ENCODE measurements at regions not wholly inside any gene's neighbourhood (a gene's known extent, or its start where the extent isn't known, plus 50 kb on each side); places are given as distances from the start of the nearest gene placed in this dataset.

DNA sequence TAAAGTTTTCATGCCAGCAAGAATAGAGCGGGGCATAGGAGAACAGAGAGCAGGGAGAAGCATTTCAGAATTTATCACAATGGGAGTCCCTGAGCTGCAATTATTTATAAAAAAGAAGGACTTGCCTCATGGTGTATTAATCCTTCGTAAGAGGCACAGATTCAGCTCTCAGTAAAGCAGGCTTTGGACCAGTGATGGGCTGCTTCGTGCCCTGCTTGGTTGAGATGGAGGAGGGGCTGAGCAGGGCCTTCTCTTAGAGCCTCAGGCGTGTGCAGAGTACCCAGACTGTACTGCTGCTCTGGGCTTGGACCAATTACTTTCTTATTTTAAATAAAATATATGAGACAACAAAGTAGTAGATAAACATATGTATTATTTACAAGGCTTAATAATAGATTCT is 265.7 kb upstream of the SLC10A2 start:
- ATAC-seq (replicated peaks in 1 of 4): no peak
- H3K36me3 Mint-ChIP-seq: no peaks in the 10 kb centered on the region
- POLR2A ChIA-PET: no interaction called here
- CTCF ChIA-PET: no interaction called here
- H3K9me3 ChIP-seq: no peaks in the 10 kb centered on the region
- H3K36me3 ChIP-seq (ENCODE audit: control insufficient read depth in 2 of 2, extremely low read depth in 1 of 2, insufficient read depth in 1 of 2, low read length in 1 of 2): no peaks in the 10 kb centered on the region
- no peak for DNase-seq
- no peak overlapping the region for H3K27ac ChIP-seq (ENCODE audit: low read length)
- peaks cover 0 to 8% (median 0%) of the 10 kb centered on the region in 3 donors for H3K9me3 Mint-ChIP-seq
- WGBS (ENCODE audit: insufficient coverage): 45% methylated on average over 2 of the region's 4 CpGs
- no peaks in the 10 kb centered on the region for H3K4me1 Mint-ChIP-seq
- H3K27me3 Mint-ChIP-seq: no peaks in the 10 kb centered on the region
- H3K27me3 ChIP-seq (replicated peaks in 1 of 2; ENCODE audit: control insufficient read depth in 2 of 2, extremely low read depth in 1 of 2, insufficient read depth in 2 of 2, low read length in 1 of 2): no peaks in the 10 kb centered on the region
- no peak overlapping the region for H3K4me3 ChIP-seq (ENCODE audit: control insufficient read depth in 1 of 2, extremely low read depth in 1 of 2, low read length in 1 of 2)
- H3K4me3 Mint-ChIP-seq: no peak overlapping the region
- no peak overlapping the region for H3K27ac Mint-ChIP-seq
- no peaks in the 10 kb centered on the region for H3K4me1 ChIP-seq (ENCODE audit: control insufficient read depth in 1 of 2, extremely low read depth in 1 of 2, insufficient read depth in 2 of 2, low read length in 2 of 2)

GRCh38 chr13:103328899-103329298 is 262.7 kb upstream of the SLC10A2 start:
- Histone ChIP-seq H3K4me3 (ENCODE audit: control insufficient read depth in 1 of 2, extremely low read depth in 1 of 2, low read length in 1 of 2) (no peak overlapping the region), H3K27me3 (replicated peaks in 1 of 2; ENCODE audit: control insufficient read depth in 2 of 2, extremely low read depth in 1 of 2, insufficient read depth in 2 of 2, low read length in 1 of 2) (no peaks in the 10 kb centered on the region), H3K4me1 (ENCODE audit: control insufficient read depth in 1 of 2, extremely low read depth in 1 of 2, insufficient read depth in 2 of 2, low read length in 2 of 2) (no peaks in the 10 kb centered on the region), H3K9me3 (no peaks in the 10 kb centered on the region), H3K27ac (ENCODE audit: low read length) (no peak overlapping the region), H3K36me3 (ENCODE audit: control insufficient read depth in 2 of 2, extremely low read depth in 1 of 2, insufficient read depth in 1 of 2, low read length in 1 of 2) (no peaks in the 10 kb centered on the region)
- Mint-ChIP-seq H3K36me3 (no peaks in the 10 kb centered on the region), H3K27ac (no peak overlapping the region), H3K4me3 (no peak overlapping the region), H3K4me1 (no peaks in the 10 kb centered on the region), H3K27me3 (no peaks in the 10 kb centered on the region), H3K9me3 (peaks cover 0 to 14% (median 8%) of the 10 kb centered on the region in 3 donors)
- ChIA-PET CTCF (no interaction called here), POLR2A (no interaction called here)
- DNase-seq (no peak), ATAC-seq (replicated peaks in 1 of 4) (no peak)
- no CpG with 5 or more reads among the region's 1 CpG for WGBS (ENCODE audit: insufficient coverage)

- no peaks in the 10 kb centered on the region for H3K4me1 Mint-ChIP-seq
- no peak overlapping the region for H3K27ac Mint-ChIP-seq
- Histone ChIP-seq H3K36me3 (ENCODE audit: control insufficient read depth in 2 of 2, extremely low read depth in 1 of 2, insufficient read depth in 1 of 2, low read length in 1 of 2) (no peaks in the 10 kb centered on the region), H3K4me3 (ENCODE audit: control insufficient read depth in 1 of 2, extremely low read depth in 1 of 2, low read length in 1 of 2) (no peak overlapping the region), H3K9me3 (no peaks in the 10 kb centered on the region), H3K4me1 (ENCODE audit: control insufficient read depth in 1 of 2, extremely low read depth in 1 of 2, insufficient read depth in 2 of 2, low read length in 2 of 2) (no peaks in the 10 kb centered on the region), H3K27me3 (replicated peaks in 1 of 2; ENCODE audit: control insufficient read depth in 2 of 2, extremely low read depth in 1 of 2, insufficient read depth in 2 of 2, low read length in 1 of 2) (no peaks in the 10 kb centered on the region), H3K27ac (ENCODE audit: low read length) (no peak overlapping the region)
- CTCF ChIA-PET: no interaction called here
- no peaks in the 10 kb centered on the region for H3K36me3 Mint-ChIP-seq
- POLR2A ChIA-PET: interaction anchor here in 1 of 2 donors (0.6 kb wide), 1 partner anchor 200 kb away, joined by 3 read pairs; no protein-coding TSS in a partner anchor
- ATAC-seq (replicated peaks in 1 of 4) (no peak), DNase-seq (no peak)
- peaks cover 0 to 10% (median 8%) of the 10 kb centered on the region in 3 donors for H3K9me3 Mint-ChIP-seq
- H3K4me3 Mint-ChIP-seq: no peak overlapping the region
- WGBS (ENCODE audit: insufficient coverage): no CpG with 5 or more reads among the region's 2 CpGs
- H3K27me3 Mint-ChIP-seq: no peaks in the 10 kb centered on the region
Measured at GRCh38 chr13:103326326-103326725, 260.1 kb upstream of the SLC10A2 start.

DNA sequence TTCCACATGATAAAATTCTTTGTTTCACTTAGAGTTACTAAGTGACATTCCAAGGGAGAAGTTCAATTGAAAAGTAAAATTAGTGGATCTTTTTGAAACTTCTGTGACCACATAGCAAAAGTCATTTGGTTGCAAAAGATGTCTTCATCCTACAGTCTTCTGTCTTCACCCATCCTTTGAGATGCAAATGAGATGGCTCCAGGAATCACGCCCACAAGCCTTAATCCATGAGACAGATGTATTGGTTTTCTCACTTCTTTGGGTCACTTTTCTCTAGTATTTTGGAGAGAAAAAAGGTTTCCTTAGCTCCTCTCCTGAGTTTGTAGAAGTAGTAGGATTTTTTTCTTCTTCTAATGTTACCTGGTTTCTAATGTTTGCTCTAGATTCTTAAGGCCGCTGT is 259.5 kb upstream of the SLC10A2 start:
- H3K27ac ChIP-seq (ENCODE audit: low read length): no peak overlapping the region
- H3K4me1 ChIP-seq (ENCODE audit: control insufficient read depth in 1 of 2, extremely low read depth in 1 of 2, insufficient read depth in 2 of 2, low read length in 2 of 2): no peaks in the 10 kb centered on the region
- DNase-seq (no peak), ATAC-seq (replicated peaks in 1 of 4) (no peak)
- H3K9me3 ChIP-seq: no peaks in the 10 kb centered on the region
- no peaks in the 10 kb centered on the region for H3K27me3 Mint-ChIP-seq
- no peaks in the 10 kb centered on the region for H3K36me3 Mint-ChIP-seq
- no CpG with 5 or more reads among the region's 2 CpGs for WGBS (ENCODE audit: insufficient coverage)
- ChIA-PET CTCF (no interaction called here), POLR2A (no interaction called here)
- H3K27ac Mint-ChIP-seq: no peak overlapping the region
- H3K27me3 ChIP-seq (replicated peaks in 1 of 2; ENCODE audit: control insufficient read depth in 2 of 2, extremely low read depth in 1 of 2, insufficient read depth in 2 of 2, low read length in 1 of 2): no peaks in the 10 kb centered on the region
- no peaks in the 10 kb centered on the region for H3K36me3 ChIP-seq (ENCODE audit: control insufficient read depth in 2 of 2, extremely low read depth in 1 of 2, insufficient read depth in 1 of 2, low read length in 1 of 2)
- H3K4me3 Mint-ChIP-seq: no peak overlapping the region
- H3K4me3 ChIP-seq (ENCODE audit: control insufficient read depth in 1 of 2, extremely low read depth in 1 of 2, low read length in 1 of 2): no peak overlapping the region
- H3K9me3 Mint-ChIP-seq: peaks cover 0 to 10% (median 8%) of the 10 kb centered on the region in 3 donors
- H3K4me1 Mint-ChIP-seq: no peaks in the 10 kb centered on the region

DNA sequence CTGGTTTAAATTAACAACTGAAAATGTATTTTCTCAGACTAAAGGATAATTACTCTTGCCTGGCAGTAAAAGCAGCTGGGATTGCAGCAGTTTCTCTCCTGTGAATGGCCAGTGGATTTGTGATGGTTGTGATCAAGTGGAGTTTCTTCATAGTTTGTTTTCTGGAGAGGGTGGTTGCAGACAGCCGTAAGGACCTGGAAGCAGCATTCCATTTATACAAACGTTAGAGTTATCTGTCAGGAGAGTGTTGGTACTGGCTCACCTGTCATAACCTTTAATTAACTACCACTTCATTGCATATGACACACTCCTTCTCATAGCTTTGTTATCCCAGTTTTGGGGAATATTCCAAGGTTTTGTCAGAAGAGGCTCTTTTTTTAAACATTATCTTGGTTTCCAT is 258.4 kb upstream of the SLC10A2 start:
- H3K27me3 ChIP-seq (replicated peaks in 1 of 2; ENCODE audit: control insufficient read depth in 2 of 2, extremely low read depth in 1 of 2, insufficient read depth in 2 of 2, low read length in 1 of 2): no peaks in the 10 kb centered on the region
- H3K36me3 ChIP-seq (ENCODE audit: control insufficient read depth in 2 of 2, extremely low read depth in 1 of 2, insufficient read depth in 1 of 2, low read length in 1 of 2): no peaks in the 10 kb centered on the region
- H3K9me3 Mint-ChIP-seq: peaks cover 0 to 10% (median 8%) of the 10 kb centered on the region in 3 donors
- H3K4me3 ChIP-seq (ENCODE audit: control insufficient read depth in 1 of 2, extremely low read depth in 1 of 2, low read length in 1 of 2): no peak overlapping the region
- no peak overlapping the region for H3K4me3 Mint-ChIP-seq
- no peaks in the 10 kb centered on the region for H3K4me1 Mint-ChIP-seq
- H3K27ac ChIP-seq (ENCODE audit: low read length): no peak overlapping the region
- H3K4me1 ChIP-seq (ENCODE audit: control insufficient read depth in 1 of 2, extremely low read depth in 1 of 2, insufficient read depth in 2 of 2, low read length in 2 of 2): no peaks in the 10 kb centered on the region
- no CpG with 5 or more reads among the region's 2 CpGs for WGBS (ENCODE audit: insufficient coverage)
- no peak overlapping the region for H3K27ac Mint-ChIP-seq
- H3K9me3 ChIP-seq: no peaks in the 10 kb centered on the region
- no peaks in the 10 kb centered on the region for H3K27me3 Mint-ChIP-seq
- ATAC-seq (replicated peaks in 1 of 4) (no peak), DNase-seq (no peak)
- ChIA-PET POLR2A (no interaction called here), CTCF (no interaction called here)
- no peaks in the 10 kb centered on the region for H3K36me3 Mint-ChIP-seq

DNA sequence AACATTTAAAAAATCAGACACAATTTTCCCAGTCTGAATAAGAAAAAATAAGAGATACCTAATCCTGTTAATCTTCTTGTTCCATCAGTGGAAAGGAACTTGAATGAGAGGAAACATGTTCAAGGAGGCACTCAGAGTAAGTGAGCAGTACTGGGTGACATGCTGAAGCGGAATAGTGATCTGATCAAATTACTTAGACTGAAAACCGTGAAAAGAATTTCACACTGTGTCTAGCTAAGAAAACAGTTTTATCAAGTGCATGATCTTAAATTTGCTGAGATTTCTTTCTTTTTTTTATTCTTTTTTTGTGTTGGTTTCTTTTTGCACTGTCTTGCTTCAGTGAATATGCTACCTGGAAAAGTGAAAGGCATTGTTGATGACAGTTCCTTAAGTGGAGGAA is 249.5 kb upstream of the SLC10A2 start:
- Histone ChIP-seq H3K27me3 (replicated peaks in 1 of 2; ENCODE audit: control insufficient read depth in 2 of 2, extremely low read depth in 1 of 2, insufficient read depth in 2 of 2, low read length in 1 of 2) (no peaks in the 10 kb centered on the region), H3K9me3 (no peaks in the 10 kb centered on the region), H3K4me1 (ENCODE audit: control insufficient read depth in 1 of 2, extremely low read depth in 1 of 2, insufficient read depth in 2 of 2, low read length in 2 of 2) (no peaks in the 10 kb centered on the region), H3K4me3 (ENCODE audit: control insufficient read depth in 1 of 2, extremely low read depth in 1 of 2, low read length in 1 of 2) (no peak overlapping the region), H3K27ac (ENCODE audit: low read length) (no peak overlapping the region), H3K36me3 (ENCODE audit: control insufficient read depth in 2 of 2, extremely low read depth in 1 of 2, insufficient read depth in 1 of 2, low read length in 1 of 2) (no peaks in the 10 kb centered on the region)
- ChIA-PET POLR2A (no interaction called here), CTCF (no interaction called here)
- Mint-ChIP-seq H3K27me3 (no peaks in the 10 kb centered on the region), H3K9me3 (peaks cover 2 to 4% (median 4%) of the 10 kb centered on the region in 3 donors), H3K4me1 (no peaks in the 10 kb centered on the region), H3K4me3 (no peak overlapping the region), H3K27ac (no peak overlapping the region), H3K36me3 (no peaks in the 10 kb centered on the region)
- WGBS (ENCODE audit: insufficient coverage): 100% methylated on average over 2 of the region's 2 CpGs
- ATAC-seq (replicated peaks in 1 of 4) (no peak), DNase-seq (no peak)

DNA sequence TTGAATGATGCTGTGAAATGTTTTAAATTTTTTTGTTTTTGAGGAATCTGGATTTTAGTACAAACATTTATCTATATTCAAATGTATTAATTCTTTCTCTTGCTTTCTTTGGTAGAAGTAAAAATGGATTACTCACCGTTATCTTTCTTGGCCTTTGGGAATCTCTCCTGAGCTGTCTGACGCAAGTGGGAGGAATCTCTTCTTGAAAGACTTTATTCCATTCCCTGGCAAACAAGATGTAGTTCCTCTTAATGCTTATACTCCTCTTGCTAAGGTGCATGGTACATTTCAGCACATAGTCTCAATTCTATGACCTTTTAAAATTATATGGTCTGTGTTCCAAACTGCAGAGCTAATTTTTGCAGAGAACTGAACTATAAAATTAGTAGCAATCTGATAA is 246.2 kb upstream of the SLC10A2 start:
- Mint-ChIP-seq H3K27ac (no peak overlapping the region), H3K9me3 (peaks cover 2 to 15% (median 8%) of the 10 kb centered on the region in 3 donors), H3K4me3 (no peak overlapping the region), H3K4me1 (no peaks in the 10 kb centered on the region), H3K27me3 (no peaks in the 10 kb centered on the region), H3K36me3 (no peaks in the 10 kb centered on the region)
- no peaks in the 10 kb centered on the region for H3K9me3 ChIP-seq
- H3K27me3 ChIP-seq (replicated peaks in 1 of 2; ENCODE audit: control insufficient read depth in 2 of 2, extremely low read depth in 1 of 2, insufficient read depth in 2 of 2, low read length in 1 of 2): no peaks in the 10 kb centered on the region
- no peaks in the 10 kb centered on the region for H3K36me3 ChIP-seq (ENCODE audit: control insufficient read depth in 2 of 2, extremely low read depth in 1 of 2, insufficient read depth in 1 of 2, low read length in 1 of 2)
- DNase-seq: no peak
- ChIA-PET POLR2A (no interaction called here), CTCF (no interaction called here)
- H3K4me1 ChIP-seq (ENCODE audit: control insufficient read depth in 1 of 2, extremely low read depth in 1 of 2, insufficient read depth in 2 of 2, low read length in 2 of 2): no peaks in the 10 kb centered on the region
- ATAC-seq (replicated peaks in 1 of 4): no peak
- no peak overlapping the region for H3K27ac ChIP-seq (ENCODE audit: low read length)
- no CpG with 5 or more reads among the region's 2 CpGs for WGBS (ENCODE audit: insufficient coverage)
- no peak overlapping the region for H3K4me3 ChIP-seq (ENCODE audit: control insufficient read depth in 1 of 2, extremely low read depth in 1 of 2, low read length in 1 of 2)
